UCSD-AML1 (cell line): ENCODE measurements at regions not wholly inside any gene's neighbourhood (a gene's known extent, or its start where the extent isn't known, plus 50 kb on each side); places are given as distances from the start of the nearest gene placed in this dataset.
"Not testable (repeated sequence)": the region's sequence is repeated elsewhere in the genome, so short reads cannot be mapped to it uniquely, and the experiment has no call there.

ENCODE experiments used
- DNase-seq: peaks from one replicate; lab custom pipeline; 2025; ENCODE audit not compliant: unreplicated experiment; lab: John Stamatoyannopoulos, UW

GRCh38 chr2:236489083-236489482 lies 80.5 kb upstream of the ACKR3 start:
- not testable (repeated sequence) for DNase-seq

DNA sequence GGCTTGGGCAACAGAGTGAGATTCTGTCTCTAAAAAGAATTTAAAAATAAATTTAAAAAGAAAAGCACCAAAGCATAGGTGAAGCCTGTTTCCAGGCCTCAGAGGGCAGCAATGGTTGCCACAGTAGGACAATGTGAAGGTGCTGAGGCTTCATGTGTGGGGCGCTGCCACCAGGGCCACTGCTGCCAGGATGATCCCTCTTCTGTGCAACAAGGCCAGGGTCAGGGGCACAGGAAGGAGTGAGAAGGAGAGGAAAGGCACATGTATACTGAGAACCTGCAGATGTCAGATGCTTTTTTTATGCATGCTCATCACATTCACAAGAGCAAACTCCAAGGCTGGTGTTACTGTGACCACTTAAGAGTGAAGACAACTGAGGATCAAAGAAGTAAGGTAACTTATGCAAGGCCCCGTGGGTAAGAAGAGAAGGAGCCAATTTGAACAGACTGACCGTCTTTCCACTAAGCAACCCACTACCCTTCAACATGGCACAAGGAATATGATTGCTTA lies 79.7 kb upstream of the ACKR3 start:
- no peak for DNase-seq

DNA sequence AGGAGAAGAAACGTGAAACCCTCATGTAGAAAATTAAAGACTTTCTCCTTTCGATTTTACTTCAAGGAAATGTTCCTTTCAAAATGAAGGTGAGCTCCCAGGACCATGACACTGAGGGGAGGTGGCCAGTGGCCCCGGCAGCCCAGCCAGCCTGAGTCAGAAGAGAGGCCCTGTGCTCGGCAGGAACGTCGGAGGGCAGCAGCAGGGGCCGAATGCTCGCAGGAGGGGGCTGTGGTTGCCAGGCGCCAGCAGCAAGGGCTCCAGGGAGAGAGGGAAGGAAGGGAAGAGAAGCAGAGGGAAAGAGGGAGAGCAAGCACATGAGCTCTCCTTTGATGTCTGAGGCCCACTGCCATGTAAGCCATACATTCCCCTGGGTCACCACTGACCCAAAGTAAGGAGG lies 73.3 kb upstream of the ACKR3 start:
- DNase-seq: no peak

DNA sequence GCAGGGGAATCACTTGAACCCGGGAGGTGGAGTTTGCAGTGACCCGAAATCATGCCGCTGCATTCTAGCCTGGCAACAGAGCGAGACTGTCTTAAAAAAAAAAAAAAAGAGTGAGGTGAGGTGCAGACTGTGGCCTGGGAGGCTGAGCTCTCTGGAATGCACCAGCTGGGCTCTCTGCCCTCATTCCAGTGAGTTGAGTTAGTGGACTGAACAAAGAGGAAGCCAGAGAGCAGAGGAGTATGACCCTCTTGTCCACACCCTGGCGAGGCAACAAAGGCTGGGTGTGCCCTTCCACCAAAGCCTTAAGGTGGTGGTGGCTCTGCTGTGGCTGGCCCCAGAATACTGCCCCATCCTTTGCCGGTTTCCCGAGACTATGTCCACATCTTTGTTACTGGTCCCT lies 71.3 kb upstream of the ACKR3 start:
- no peak for DNase-seq

DNA sequence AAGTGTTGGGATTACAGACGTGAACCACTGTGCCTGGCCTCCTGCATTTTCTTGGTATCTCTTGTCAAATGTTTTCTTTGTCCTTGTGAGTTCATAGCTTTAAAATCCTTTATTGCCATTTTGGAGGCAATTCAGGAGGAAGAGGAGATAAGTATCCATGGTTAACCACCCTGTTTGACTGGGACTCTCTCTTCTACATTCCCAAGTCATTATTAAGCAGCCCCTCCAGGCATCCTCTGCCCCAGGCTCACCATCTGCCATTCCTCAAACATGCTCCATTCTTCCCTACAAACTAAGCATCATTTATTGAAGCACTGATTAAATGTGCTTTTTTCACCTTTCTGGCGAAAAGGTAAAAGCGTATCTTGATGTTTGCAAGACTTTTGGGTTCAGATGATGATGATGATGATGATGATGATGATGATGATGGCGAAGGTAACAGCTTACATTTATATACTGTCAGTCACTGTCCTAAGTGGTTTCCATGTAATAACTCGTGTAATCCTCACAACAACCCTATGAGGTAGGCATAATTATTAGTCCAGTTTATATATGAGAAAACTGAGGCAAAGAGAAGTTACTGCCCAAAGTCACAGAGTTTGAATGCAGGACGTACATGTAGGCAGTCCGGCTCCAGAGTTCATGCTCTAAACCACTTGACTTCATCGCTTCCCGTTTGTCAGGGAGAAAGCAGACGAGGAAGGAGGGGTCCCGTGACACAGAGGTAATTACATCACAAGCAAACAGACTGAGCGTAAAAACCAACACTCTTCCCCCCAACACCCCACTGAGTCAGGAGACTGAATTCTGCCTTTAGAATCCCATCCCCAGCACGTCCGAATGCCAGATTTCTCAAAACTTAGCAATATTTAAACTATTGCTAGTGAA lies 69.7 kb upstream of the ACKR3 start:
- DNase-seq: no peak

- no peak for DNase-seq
Observed at GRCh38 chr2:236501026-236501425, 68.6 kb upstream of the ACKR3 start.

- DNase-seq: no peak
Observed at GRCh38 chr2:236501531-236501930, 68.1 kb upstream of the ACKR3 start.

DNA sequence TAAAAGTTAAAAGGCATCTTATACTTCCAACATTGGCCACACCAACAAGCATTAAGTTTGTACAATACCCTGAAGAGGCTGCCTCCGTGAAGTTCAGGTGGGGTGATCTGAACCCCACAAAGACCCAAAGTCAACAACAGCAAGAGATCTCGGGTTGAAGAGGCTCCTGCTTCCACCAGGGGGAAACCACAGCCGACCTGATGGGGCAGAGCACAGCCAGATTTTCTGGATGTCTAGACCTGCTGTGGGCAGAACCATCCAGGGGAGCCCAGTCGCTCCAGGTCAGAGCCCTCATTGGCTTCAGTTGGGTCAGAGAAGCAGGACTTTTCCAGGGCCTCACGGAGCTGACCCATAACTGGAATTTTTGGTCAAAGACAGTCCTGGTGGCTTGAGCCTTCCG lies 66.5 kb upstream of the ACKR3 start:
- no peak for DNase-seq

GRCh38 chr2:236503583-236503982 lies 66.0 kb upstream of the ACKR3 start:
- no peak for DNase-seq

GRCh38 chr2:236505041-236505440 lies 64.6 kb upstream of the ACKR3 start:
- DNase-seq: no peak

GRCh38 chr2:236505648-236506047 lies 64.0 kb upstream of the ACKR3 start:
- no peak for DNase-seq

DNA sequence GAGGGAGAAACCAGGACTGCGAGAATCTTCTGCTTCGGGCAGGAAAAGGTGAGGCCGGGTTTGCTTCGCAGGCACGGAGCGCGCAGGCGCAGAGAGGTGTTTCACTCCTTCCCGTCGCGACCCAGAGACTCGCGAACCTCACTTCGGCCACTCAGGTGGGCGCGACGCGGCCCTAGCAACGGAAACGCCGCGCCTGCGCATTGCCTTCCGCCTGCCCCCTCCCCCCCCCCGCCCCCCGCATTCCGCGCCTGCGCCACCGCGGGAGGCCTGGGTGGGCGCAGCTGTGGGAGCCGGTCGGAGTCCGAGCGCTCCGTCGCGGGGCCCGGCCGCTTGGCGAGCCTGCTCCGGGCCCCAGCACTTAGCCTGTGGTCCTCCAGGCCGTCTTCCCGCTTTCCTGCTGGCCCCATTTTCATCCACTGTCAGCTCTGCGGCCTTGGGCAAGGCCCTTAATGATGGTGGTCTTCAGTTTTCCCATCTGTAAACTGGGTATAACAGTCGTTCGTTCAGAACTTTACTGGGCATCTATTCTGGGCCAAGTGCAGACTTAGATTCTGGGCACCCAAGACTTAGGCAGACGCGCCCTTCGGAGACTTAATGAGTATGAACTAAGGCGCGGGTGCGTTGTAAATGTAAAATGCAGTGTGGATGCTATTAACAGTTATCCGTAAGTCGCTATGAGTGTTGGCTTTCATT lies 62.1 kb upstream of the ACKR3 start:
- no peak for DNase-seq

DNA sequence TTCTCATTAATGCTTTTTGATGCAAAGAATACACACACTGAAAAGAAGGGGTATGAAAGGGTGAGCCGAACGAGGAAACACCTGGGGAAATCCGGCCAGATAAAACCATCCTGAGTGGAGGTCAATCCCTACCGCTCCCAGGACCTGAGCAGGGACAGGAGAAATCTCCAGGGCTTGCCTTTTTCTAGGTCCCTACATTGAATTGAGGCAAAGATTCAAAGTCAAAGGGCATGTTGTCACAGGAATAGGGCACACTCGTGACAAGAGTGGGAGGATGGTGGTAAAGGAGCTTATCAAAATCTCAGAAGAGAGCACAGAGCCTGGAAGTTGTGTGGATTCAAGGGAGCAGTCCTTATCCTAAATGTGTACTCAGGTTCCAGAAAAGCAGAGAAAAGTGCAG lies 61.2 kb upstream of the ACKR3 start:
- DNase-seq: no peak

DNA sequence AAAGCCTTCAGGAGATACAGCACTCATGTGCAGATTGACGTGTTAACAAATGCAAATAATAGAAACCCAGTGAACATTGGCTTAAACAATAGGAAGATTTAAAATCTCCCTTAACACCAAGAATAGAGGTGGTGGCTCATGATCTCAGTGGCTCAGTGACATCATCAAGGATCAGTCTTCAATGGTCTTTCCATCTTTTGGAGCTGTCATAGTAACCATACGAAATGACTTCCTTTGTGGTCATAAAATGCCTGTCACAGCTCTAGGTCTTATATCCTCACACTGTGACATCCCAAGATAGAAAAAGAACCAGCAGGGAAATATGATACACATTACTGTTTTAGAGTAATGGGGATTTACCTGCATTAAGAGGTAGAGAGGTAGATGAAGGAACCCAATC lies 59.6 kb upstream of the ACKR3 start:
- no peak for DNase-seq

DNA sequence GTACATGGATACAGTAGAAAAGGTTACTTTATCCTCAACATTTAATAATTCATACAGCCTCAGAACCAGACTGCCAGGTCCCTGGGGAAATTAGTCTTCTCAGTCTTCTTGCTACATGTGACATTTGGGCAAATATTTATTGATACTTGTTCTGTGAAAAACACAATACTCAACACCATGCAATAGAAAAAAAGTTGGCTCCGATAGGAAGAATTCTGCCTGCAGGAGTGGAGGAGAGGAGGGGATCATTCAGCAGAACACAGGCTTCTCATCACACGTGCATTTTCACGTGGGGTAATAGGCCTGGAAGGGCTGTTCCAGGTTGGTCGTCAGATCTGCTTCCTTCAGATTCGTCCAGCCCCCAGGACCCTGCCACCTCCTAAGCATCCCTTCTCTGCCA lies 58.4 kb upstream of the ACKR3 start:
- no peak for DNase-seq

GRCh38 chr2:236512267-236512666 lies 57.4 kb upstream of the ACKR3 start:
- DNase-seq: no peak

GRCh38 chr2:236512902-236513435 lies 56.7 kb upstream of the ACKR3 start:
- peak; percentile 66 for DNase-seq

GRCh38 chr2:236513956-236514355 lies 55.7 kb upstream of the ACKR3 start:
- DNase-seq: no peak

DNA sequence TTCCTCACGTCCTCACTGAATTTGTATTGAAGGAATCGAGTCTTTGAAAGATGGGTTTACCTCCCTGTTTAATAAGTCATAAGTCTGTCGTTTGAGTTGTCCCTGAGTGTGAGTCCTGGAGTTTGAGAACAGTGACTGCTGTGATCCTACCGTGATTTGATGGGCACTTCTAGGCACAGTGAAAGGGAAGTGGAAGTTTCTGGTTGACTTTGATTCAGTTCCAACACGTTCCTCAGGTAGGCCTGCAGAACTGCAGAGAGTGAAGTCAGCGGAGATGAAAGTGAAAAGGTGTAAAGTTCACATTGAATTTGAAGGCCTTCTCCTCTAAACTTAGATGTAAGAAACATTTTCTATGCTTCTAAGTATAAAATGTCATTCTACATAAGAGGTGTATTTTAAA lies 52.9 kb upstream of the ACKR3 start:
- DNase-seq: no peak

DNA sequence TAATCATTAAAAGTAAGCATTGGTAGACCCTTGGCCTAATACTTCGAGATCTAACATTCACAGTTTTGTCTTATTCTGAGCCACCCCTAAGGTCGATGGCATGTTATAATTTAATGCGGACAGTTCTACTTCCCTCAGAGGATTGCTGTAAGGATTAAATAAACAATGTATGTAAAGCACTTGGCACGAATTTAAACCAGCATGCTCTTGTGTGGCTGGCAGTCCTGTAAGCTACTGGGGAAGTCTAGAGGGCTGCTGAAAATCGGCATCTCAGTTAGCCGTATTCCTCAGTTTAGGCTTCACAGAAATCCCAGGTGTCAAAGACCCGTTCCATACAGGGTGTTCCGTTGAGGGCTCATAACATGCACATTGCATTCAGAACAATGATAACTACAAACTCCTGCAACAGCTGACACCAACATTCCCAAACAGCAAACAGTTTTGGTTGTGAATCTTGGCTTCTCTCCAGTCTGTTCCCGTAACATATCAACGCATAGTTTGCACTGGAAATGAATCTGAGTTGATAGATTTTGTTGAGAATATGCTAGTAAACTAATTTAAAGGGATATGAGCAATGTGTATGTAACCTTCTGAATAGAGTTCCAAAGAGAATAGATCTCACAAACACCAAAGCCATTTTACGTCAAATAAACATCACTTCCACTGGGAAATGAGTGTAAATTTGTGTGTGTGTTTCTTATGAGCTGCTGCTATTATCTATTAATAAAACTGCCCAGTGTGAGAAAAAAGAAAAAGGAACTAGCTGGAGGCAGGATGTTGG lies 52.2 kb upstream of the ACKR3 start:
- DNase-seq: no peak
